ENCODE measurements at regions not wholly inside any gene's neighbourhood (a gene's known extent, or its start where the extent isn't known, plus 50 kb on each side); places are given as distances from the start of the nearest gene placed in this dataset.

- intact Hi-C loops (cut with DNase I; ENCODE audit: low total_unique reads) = no loop called here
- H3K9me3 ChIP-seq = no peaks in the 10 kb centered on the region
- H3K36me3 ChIP-seq = no peaks in the 10 kb centered on the region
- TF ChIP-seq, protein P1, sequence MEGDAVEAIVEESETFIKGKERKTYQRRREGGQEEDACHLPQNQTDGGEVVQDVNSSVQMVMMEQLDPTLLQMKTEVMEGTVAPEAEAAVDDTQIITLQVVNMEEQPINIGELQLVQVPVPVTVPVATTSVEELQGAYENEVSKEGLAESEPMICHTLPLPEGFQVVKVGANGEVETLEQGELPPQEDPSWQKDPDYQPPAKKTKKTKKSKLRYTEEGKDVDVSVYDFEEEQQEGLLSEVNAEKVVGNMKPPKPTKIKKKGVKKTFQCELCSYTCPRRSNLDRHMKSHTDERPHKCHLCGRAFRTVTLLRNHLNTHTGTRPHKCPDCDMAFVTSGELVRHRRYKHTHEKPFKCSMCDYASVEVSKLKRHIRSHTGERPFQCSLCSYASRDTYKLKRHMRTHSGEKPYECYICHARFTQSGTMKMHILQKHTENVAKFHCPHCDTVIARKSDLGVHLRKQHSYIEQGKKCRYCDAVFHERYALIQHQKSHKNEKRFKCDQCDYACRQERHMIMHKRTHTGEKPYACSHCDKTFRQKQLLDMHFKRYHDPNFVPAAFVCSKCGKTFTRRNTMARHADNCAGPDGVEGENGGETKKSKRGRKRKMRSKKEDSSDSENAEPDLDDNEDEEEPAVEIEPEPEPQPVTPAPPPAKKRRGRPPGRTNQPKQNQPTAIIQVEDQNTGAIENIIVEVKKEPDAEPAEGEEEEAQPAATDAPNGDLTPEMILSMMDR (IDR thresholded peaks at IDR 0.05) = no peak
- no peak for TF ChIP-seq POLR2AphosphoS5 (IDR thresholded peaks at IDR 0.05)
- TF ChIP-seq POLR2A (IDR thresholded peaks at IDR 0.05) = no peak
- DNase-seq (ENCODE audit: low spot score in 2 of 2) = no peak
- no peak overlapping the region for H3K4me3 ChIP-seq
- peaks cover 0 to 15% of the 10 kb centered on the region in 2 donors for H3K27me3 ChIP-seq
- no peaks in the 10 kb centered on the region for H3K4me1 ChIP-seq
- H3K27ac ChIP-seq = no peak overlapping the region
These were observed 157.4 kb upstream of the PFKP start for GRCh38 chr10:2909921-2910320.

DNA sequence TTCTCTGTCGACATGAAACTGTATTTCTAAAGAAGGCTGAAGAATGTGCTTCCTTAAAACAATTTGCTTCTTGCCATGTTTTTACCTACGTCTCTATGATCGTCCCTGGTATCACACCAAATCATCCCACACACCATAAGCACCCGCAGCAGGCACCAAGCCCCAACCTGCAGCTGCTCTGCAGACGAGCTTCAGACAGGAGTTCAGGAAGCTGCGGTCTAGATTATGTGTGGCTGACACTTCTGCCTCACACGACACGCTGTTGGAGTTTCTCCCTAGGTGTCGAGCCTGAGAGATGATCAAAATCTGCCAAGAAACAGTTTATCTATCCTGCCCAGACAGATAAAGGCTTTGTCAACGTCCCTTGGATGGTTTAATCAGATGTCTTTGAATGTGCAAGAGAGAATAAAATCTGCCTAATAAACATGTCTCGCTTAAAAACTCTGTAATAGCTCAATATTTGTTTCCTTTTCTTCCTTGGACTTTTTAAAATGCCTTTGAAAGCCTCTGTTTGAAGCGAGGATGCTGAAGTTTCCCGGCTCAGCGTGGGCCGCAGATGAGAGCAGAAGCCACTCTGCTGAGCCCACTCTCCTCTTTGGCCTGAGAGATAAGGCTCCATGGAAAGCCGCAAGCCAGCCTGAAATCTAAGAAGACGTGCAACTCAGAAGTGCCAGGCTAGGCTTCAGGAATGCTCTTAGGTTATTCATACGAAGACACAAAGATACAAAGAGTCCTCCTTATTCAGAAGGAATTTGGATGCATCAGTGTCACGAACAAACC, 158.3 kb upstream of the PFKP start:
- TF ChIP-seq POLR2A (IDR thresholded peaks at IDR 0.05) (no peak), POLR2AphosphoS5 (IDR thresholded peaks at IDR 0.05) (no peak)
- TF ChIP-seq, protein P1 (IDR thresholded peaks at IDR 0.05) = no peak
- intact Hi-C loops (cut with DNase I; ENCODE audit: low total_unique reads) = no loop called here
- Histone ChIP-seq H3K27ac (no peak overlapping the region), H3K4me3 (no peak overlapping the region), H3K36me3 (no peaks in the 10 kb centered on the region), H3K9me3 (no peaks in the 10 kb centered on the region), H3K4me1 (no peaks in the 10 kb centered on the region), H3K27me3 (peaks cover 0 to 20% of the 10 kb centered on the region in 2 donors)
- DNase-seq (ENCODE audit: low spot score in 2 of 2) = no peak

- Histone ChIP-seq H3K4me1 (no peaks in the 10 kb centered on the region), H3K27ac (no peak overlapping the region), H3K9me3 (no peaks in the 10 kb centered on the region), H3K4me3 (no peak overlapping the region), H3K27me3 (peaks cover 0 to 24% of the 10 kb centered on the region in 2 donors), H3K36me3 (no peaks in the 10 kb centered on the region)
- TF ChIP-seq POLR2AphosphoS5 (IDR thresholded peaks at IDR 0.05) (no peak), POLR2A (IDR thresholded peaks at IDR 0.05) (no peak)
- TF ChIP-seq, protein P1 (IDR thresholded peaks at IDR 0.05) = no peak
- DNase-seq (ENCODE audit: low spot score in 2 of 2) = no peak
- intact Hi-C loops (cut with DNase I; ENCODE audit: low total_unique reads) = no loop called here
These were observed 160.4 kb upstream of the PFKP start for GRCh38 chr10:2906974-2907373.

DNA sequence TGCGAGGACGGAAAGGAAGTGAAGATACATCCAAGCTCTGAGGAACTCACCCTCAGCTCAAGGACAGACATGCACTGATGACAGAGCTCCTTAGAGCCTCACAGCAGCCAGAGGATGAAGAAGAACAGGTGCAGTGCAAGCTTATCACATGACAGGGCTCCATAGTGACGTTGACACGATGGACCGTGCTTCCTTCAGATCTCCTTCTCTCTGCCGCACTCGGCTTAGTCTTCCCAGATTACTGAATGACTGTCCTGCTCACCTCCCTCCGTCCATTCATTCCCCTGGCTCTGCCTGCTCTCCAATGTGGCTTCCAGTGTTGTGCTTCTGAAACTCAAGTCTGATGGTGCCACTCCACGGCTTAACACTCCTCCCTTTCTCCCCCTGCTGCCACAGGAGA, 161.5 kb upstream of the PFKP start:
- Histone ChIP-seq H3K4me3 (no peak overlapping the region), H3K4me1 (no peaks in the 10 kb centered on the region), H3K36me3 (no peaks in the 10 kb centered on the region), H3K27ac (no peak overlapping the region), H3K9me3 (no peaks in the 10 kb centered on the region), H3K27me3 (peaks cover 0 to 24% of the 10 kb centered on the region in 2 donors)
- DNase-seq (ENCODE audit: low spot score in 2 of 2) = no peak
- intact Hi-C loops (cut with DNase I; ENCODE audit: low total_unique reads) = no loop called here
- no peak for TF ChIP-seq POLR2AphosphoS5 (IDR thresholded peaks at IDR 0.05)

DNA sequence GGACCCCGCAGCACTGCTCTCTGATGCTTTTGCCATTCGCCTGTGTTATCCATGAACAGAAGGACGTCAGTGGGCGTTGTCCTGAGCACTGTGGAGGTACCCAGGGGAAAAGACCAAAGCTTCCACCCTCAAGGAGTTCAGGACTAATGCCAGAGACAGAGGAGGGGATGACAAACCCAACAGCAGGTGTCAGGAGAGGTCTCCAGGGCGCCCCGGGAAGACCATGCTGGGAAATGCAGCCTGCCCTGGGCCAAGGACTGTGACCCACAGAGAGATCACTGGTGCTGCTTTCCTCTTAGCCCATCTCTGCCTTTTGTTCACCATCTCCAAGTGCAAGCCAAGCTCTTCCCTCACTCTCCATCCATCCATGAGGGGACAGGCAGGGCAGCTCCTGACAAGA, 166.8 kb upstream of the PFKP start:
- Histone ChIP-seq H3K4me3 (no peak overlapping the region), H3K4me1 (no peaks in the 10 kb centered on the region)
- DNase-seq (ENCODE audit: low spot score in 2 of 2) = no peak

More for the DNA sequence above, 166.8 kb upstream of the PFKP start:
- no peaks in the 10 kb centered on the region for H3K36me3 ChIP-seq
- intact Hi-C loops (cut with DNase I; ENCODE audit: low total_unique reads) = no loop called here
- no peak overlapping the region for H3K27ac ChIP-seq
- H3K27me3 ChIP-seq = peaks cover 0 to 19% of the 10 kb centered on the region in 2 donors
- no peaks in the 10 kb centered on the region for H3K9me3 ChIP-seq
- TF ChIP-seq, protein P1 (IDR thresholded peaks at IDR 0.05) = no peak
- TF ChIP-seq POLR2A (IDR thresholded peaks at IDR 0.05) = no peak
- TF ChIP-seq POLR2AphosphoS5 (IDR thresholded peaks at IDR 0.05) = no peak
